Epithelial cell of esophagus (primary cell): ENCODE measurements at regions not wholly inside any gene's neighbourhood (a gene's known extent, or its start where the extent isn't known, plus 50 kb on each side); places are given as distances from the start of the nearest gene placed in this dataset.
"Not testable (repeated sequence)": the region's sequence is repeated elsewhere in the genome, so short reads cannot be mapped to it uniquely, and the experiment has no call there.

Experiments
- DNase-seq: peaks from one replicate; pipeline ENCODE4 v3.0.0; 2010; ENCODE audit warnings: low read depth
- H3K4me3 ChIP-seq: 2 replicates; pipeline ENCODE4 v1.5.1; 2011; ENCODE audit warnings: mild to moderate bottlenecking, low read length, control low read depth
- CTCF ChIP-seq: IDR thresholded peaks from 2 replicates; pipeline ENCODE4 v1.5.1; 2011; ENCODE audit warnings: low read depth, mild to moderate bottlenecking, low read length, control low read depth, inconsistent platforms; ENCODE audit not compliant: insufficient read depth; ENCODE audit errors: missing control alignments

GRCh38 chr4:127484117-127484516 is 148.6 kb upstream of the INTU start:
- DNase-seq, result no peak
- no peak for TF ChIP-seq CTCF
- H3K4me3 ChIP-seq, result no peak overlapping the region

GRCh38 chr4:127486248-127486647 is 146.5 kb upstream of the INTU start:
- DNase-seq, result no peak
- no peak for TF ChIP-seq CTCF
- no peak overlapping the region for H3K4me3 ChIP-seq

DNA sequence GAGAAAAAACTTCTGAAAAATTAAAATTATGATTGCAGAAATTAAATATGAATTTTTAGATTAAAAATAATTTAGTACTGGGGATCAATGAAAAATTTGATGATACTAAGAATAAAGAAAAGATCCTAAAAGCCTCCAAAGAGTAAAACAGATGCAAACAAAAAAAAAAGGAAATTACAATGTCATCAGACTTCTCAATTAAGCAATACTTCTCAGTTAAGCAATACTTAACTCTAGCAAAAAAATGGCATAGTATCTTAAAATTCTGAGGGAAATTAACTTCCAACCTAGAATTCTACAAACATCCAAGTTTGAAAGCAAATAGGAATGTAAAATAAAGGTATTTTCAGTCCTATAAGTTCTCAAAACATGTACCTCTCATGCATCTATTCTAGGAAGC is 141.2 kb upstream of the INTU start:
- no peak overlapping the region for H3K4me3 ChIP-seq
- TF ChIP-seq CTCF, result no peak
- DNase-seq, result no peak

DNA sequence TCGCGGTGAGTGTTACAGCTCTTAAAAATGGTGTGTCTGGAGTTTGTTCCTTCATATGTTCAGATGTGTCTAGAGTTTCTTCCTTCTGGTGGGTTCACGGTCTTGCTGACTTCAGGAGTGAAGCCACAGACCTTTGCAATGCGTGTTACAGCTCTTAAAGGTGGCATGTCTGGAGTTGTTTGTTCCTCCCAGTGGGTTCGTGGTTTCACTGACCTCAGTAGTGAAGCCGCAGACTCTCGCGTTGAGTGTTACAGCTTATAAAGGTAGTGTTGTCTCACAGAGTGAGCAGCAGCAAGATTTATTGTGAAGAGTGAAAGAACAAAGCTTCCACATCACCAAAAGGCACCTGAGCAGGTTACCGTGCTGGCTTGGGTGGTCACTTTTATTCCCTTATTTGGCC is 135.9 kb upstream of the INTU start:
- H3K4me3 ChIP-seq, DNase-seq: not testable (repeated sequence)

DNA sequence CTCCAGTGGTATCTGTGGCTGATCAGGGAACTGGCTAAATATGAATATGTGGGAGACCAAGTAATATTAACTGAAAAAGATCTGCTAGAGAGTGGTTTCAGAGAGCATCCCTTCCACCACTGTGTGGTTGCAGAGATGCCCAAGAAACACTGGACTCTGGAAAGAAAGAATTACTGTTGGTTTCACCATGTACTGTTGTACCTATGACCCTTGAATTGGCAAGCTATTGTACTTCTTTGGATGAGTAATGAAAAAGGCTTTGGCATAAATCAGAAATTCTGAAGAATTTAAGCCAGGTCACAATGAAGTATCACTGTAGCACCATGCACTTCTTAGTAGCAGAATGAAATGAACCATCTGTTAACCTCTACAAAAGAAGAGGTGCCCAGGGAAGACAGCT is 134.4 kb upstream of the INTU start:
- TF ChIP-seq CTCF, result no peak
- DNase-seq, result no peak
- no peak overlapping the region for H3K4me3 ChIP-seq

DNA sequence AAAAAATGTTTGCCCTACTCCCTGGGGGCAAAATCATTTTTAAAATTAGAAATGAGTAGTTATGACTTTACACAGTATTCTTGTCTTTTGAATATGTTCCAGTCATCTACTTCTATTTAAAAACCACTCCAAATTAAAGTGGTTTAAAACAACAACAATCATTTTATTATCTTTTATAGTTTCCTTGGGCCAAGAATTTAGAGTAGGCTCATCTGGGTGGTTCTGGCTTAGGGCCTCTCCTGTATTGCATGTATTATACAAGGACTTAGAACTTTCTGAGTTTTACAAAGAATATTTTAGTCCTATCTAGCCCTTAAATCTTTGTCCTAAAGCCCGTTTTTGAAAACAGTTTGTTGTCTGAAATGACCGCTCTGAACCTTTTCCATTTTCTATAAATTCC is 132.5 kb upstream of the INTU start:
- H3K4me3 ChIP-seq, result no peak overlapping the region
- TF ChIP-seq CTCF, result no peak
- DNase-seq, result no peak

DNA sequence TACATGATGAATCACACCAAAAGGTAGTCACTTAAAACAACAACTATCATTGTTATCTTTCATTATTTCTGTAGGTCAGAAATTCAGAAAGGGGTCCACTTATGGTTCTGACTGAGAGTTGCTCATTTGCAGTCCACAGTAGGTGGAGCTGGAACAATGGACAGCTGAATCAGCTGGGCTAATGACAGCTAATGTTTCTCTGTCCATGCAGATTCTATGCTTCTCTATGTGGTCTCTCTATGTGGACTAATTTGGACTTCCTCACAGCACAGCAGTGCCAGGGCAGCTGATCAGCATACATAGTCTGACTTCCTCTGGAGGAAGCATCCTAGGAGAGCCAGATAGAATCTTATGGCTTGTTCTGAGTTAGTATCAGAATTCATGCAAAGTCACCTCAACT is 131.7 kb upstream of the INTU start:
- peak; percentile 10 for DNase-seq
- no peak overlapping the region for H3K4me3 ChIP-seq
- TF ChIP-seq CTCF, result no peak

DNA sequence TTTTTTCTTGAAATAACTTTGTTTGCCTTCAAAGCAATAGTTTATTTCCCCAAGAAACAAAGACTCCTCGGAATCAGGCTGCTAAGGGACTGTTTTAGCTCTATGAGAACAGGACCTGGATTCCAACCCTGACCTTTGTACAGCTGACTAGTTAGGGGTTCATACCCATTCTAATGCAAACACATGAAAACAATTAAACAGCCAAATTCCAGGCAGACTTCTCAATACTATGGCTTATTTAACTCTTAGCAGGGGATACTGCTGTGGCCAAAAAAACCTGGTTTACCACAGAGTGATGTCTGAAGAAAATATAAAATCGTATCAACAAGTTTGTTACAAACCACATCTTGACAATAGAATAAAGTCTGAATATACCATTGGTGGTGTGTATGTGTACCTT is 129.6 kb upstream of the INTU start:
- H3K4me3 ChIP-seq, result no peak overlapping the region
- TF ChIP-seq CTCF, result no peak
- DNase-seq, result no peak
